NCI-H345 treated with DMSO at 0.1 percent for 48 hours (cell line): ENCODE measurements at regions not wholly inside any gene's neighbourhood (a gene's known extent, or its start where the extent isn't known, plus 50 kb on each side); places are given as distances from the start of the nearest gene placed in this dataset.

ENCODE experiments used
- DNase-seq: peaks from one replicate; lab custom pipeline; 2025; ENCODE audit not compliant: unreplicated experiment; lab: John Stamatoyannopoulos, UW

DNA sequence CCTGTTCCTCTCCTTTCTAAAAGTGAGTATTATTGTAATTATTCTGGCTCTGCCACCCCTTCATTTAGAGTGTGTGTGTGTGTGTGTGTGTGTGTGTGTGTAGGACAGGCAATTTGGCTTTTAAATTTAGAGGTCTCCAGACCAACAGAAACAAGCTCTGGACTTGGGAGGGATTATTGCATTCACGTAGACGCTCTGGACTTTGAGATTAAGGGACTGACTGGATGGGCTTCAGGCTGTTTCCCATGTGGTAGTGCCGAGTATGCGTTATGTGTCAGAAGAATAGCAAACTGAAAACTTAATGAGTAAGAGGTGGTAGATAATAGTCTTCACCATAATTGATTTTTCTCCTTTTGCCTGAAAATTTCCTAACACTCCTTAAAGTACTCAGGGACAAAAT, 281.9 kb downstream of the USP25 start:
- DNase-seq: no peak

DNA sequence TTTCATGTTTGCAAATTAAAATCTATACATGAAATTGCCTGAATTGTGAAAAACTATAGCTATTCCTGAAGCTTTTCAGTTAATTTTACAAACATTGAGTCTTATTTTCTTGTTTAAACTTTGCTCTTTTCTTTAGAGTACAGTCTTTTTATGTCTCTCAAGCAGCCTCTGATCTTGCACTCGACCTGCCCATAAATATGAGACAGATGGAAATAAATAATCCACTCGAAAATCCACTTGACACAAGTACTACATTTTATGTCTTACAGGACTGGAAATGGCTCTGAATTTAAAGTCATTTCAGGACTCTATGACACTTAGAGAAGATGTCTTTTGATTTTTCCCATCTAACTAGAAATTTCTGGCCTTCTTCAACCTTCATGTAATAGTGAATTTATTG, 283.8 kb downstream of the USP25 start:
- DNase-seq: no peak

DNA sequence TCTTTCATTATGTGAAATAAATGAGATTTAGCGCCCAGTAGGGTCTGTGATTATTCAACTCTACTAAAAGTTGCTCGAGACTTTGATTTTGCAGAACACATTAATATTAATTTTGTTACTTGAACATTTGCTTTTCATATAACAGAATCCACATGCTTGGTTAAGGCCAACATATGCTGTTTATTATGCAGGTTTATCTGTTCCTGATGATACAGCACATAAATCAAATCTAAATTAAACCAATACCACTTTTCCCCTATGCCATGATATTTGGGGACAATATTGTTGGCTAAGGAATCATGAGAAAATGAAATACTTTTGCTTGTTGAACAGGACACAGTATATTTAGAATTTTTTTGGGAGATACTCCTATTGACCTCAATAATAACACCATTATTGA, 291.1 kb downstream of the USP25 start:
- no peak for DNase-seq

DNA sequence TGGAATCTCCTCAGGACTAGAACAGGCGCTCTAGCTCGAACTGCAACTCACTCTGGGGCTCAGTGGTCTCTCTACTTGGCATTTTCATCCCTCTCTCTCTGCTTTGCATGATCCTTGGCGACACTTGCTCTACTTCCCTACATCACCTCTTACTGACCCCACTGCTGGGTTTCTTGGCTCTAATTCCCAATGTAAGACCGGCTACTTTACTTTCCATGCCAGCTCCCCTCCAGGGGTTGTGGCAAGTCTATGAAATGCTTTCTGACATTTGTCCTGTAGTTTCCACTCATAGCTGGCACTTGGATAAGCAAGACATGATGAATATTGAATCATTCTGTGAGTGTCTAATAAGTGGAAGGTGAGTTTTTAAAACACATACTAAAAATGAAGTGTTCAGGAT, 292.3 kb downstream of the USP25 start:
- DNase-seq: no peak

DNA sequence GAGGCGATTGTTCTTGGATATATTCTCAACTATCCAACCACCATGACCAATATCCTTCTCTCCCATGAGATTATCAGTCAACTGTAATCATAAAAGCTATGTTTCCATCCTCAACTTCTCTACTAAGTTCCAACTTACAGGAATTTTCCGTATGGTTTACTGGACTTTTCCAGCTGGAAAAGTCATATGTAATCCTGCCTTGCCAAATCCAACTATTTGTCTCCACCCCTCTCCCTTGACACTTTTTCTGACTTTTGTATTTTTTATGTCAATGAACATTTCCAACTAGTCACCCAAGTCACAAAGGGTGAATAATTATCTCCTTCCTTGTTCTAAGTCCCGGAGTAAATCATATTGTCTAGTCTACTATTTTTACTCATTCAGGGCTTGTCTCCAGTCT, 293.1 kb downstream of the USP25 start:
- DNase-seq: no peak

DNA sequence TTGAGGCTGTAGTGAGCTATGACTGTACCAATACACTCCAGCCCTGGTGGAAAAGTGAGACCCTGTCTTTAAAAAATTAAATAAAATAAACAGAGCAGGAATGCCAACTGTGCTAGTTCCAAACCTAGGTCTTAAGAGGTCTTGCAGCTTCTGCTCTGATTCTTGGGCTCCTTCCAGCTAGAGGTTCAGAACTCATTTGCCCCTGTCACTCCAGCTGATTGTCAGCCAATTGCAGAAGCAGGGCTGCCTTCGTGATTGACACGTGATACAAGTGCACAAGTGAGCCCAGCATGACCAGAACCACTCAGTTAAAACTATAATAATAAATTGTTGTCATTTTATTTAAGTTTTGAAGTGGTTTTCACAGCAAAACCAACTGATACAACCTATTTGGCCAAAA, 298.4 kb downstream of the USP25 start:
- no peak for DNase-seq

DNA sequence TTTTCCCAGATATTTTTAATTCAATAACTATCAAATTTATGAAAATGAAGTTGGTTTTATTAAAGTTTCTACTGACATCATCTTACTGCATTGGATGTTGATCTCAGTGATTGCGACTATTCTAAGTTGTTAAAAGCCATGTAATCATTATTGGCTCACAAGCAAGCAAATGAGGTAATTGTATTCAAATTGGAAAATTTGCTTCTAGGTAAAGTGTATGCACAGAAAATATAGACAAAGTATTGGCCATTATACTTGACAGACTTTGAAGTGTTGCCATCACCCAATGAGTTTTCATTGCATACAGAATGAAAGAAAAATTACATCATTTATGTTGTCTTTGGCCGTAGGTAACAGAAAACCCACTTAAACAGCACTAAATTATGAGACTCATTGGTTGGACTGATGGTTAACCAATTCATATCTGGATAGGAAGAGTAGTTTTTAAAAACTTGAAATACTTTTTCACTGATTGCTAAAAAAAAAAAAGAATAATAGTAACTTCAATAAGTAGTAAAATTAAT, 299.2 kb downstream of the USP25 start:
- no peak for DNase-seq

DNA sequence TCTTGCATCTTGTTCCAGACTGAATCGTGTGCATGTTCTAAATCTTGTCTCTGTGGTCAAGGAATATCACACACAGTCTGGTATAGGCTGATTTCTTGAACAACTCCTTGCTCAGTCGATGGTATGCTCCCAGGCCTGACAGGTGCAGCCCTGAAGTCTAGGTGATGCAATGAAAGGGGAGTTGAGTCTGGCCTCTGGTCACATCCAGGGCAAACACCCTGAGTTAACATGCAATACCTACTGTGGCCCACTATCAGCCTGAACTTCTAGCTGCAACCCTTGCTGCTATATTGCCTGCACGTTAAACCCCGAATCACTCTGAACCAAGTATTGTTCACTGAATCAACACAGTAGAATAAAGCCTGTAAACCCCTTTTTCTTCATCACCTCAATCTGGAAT, 303.4 kb downstream of the USP25 start:
- DNase-seq: no peak

DNA sequence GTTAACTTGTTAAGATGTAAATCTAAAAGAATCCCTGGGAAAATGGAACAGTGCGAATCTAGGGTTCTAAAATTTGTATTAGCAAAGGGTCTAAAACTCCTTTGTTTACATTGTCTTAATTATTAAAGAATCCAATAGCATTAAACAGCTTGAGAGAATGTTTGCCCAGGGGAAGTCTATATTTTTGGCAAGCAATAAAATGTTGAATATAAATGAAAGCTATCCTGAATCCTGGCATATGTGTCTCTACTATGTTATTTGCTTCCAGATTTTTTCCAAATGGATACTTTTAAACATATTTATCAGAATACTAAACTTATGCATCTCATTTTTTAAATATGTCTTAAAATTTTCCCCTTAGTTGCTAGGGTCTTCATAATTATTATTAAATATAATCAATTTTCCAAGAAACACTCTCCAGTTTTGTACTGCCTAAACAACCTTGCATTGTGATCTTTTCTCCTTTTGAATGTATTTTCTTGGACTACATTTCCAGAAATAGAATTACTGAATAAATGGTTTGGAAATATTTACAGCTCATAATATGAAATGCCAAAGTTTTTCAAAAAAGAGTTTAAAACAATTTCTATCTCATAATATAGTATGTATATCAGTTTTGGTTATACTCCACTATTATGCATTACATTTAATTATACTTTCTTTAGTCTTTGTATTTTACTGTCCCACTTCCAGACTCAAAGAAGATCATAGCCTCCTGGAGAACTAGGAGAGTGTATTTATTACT, 304.8 kb downstream of the USP25 start:
- DNase-seq: no peak

DNA sequence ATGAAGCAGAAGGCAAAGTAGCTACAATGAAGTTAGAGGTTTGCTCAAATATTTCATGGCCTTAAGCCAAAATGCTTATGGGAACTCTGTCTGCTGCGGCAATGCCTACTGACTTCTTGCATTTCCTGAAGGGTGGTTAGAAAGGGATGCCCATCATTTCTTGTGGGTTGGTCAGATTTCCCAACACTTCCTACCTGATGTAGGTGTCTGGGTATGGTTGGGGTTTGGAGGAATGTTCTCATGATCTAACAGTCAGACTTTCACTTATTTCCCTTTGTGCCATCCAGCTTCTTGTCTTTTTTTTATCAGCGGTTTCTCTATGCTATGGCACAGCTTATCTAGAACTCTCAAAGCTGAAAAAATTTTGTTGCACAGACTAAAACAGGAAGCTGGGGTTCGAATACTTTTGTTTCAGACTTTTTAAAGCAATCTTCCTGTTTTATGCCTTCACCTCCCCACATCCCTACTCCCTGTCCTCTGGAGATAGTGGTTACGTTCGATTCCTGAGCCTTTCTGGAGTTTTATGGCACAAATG, 307.7 kb downstream of the USP25 start:
- no peak for DNase-seq

DNA sequence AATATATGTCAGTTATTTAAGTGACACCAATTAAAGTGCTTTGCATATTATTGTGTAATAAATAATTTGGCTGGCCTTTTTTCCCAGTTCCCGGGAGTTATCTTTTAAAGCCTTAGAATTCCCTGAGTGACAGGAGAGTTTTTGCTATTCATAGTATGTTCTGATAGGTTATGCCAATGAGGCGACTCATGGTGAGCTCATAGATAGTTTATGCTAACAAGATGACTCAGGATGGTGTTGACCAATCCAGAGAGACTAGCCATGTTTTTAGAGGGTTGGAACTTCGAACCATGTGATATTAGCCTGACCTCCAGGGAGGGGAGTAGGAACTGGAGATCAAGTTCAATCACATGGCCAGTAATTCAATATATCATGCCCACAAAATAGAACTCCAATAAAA, 310.8 kb downstream of the USP25 start:
- DNase-seq: no peak

DNA sequence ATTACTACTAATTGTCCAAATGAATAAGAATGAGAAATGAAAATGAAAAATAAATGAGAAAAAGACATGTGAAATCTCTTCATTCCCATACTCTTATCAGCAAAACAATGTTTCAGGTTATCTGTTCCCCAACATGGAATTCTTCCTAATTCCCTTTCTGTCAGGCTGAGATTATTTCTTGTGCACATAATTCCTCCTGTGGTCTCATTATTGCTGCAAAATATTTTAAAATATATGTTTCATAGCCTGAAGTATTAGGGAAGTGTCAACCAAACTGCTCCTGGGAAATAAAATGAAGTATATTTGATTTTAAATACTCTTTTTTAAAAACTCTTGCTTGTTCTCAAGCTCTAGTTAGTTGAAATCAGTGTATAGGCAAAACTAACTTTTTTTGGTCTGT, 314.9 kb downstream of the USP25 start:
- DNase-seq: no peak

DNA sequence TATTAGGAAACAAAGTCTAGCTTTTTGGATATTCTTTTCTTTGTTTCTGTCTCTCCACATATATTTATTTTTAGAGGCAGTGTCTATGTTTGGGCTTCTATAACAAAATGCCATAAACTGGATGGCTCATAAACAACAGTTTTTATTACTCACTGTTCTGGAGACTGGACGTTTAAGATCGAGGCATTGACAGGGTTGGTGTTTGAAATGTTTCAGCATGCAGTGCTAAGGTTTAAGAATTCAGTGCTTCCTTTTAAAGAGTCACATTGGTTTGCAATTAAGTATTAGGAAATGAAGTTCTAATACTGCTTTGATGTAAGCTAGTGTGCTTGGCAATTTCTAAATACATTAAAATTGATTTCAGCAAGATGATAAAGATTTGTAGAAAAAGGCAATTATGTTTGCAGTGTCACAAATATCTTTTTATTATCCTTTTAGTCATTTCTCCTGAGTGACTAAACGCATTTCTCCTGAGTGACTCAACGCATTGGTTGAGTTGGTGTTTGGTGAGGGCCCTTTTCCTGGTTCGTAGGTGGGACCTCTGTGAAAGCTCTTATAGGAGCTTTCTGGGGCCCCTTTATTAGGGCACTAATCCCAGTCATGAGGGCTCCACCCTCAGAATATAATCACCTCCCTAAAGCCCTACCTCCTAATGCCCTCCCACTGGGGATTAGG, 317.0 kb downstream of the USP25 start:
- no peak for DNase-seq

DNA sequence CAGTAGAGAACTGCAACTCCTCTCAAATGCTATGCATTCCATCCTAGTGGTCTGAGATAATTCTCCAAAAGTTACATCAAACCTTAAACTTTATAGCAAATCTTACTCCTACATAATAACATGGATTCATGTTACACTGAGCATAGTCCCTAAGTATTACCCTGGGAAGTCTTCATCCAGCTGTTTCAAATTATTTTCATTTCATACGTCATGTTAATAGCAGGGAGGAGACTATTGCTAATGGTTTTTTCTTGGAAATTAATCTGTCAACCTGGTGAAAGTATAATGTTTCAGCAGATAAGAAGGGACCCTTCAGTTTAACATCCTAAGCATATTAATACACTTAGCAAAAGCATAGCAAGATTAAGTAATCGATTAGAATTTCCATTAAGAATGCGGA, 318.1 kb downstream of the USP25 start:
- no peak for DNase-seq

DNA sequence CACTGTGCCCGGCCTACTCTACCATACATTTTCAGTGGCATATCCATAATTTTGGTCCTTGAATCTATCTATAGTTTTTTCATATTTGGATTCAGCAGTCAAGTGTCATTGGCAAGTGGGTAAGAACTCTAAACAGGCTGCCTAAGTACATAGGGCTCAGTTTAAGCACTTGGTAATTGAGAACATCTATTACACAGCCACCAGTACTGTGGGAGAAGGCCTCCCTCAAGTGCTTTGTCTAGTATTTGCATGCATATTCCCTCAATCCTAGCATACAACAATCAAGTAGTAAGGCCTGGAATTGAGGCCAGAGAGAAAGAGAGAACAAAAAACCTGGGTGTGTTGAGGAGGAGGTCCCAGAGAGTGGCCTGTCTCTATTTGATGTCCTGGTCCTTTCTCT, 325.2 kb downstream of the USP25 start:
- no peak for DNase-seq

DNA sequence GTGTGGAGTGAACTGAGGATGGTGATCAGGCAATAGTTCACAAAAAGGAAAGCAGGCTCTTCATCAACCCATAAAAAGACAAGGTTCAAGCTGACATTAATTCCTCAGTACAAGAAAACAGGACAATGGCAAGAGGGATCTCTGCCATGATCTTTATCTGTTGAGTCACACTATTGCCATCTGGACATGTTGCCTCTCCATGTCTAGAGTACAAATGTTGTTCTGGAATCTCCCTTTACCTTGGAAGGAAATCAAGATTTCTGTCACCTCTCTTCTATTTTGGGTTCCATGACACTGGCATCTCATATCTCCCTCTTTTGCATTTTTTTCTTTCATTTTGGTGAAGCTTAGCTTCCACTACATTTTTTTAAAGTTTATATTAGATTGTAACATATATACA, 329.1 kb downstream of the USP25 start:
- DNase-seq: no peak

DNA sequence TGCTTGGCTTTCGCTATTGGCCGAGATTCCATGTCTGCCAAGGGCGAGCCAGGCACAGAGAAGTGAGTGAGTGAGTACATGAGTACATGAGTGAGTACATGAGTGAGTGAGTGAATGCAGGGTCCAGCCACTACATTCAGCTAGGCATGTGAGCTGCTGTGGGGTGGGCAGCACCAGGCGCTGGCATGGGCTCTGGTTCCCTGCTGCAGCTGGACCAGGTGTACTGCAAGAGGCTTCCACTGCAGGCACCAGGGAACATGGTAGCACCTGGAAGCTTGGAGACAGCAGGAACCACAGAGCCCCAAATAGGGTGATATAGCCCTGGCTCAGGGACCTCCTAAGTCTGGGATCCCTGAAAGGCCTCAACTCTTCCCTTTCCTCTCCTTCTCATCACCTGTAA, 330.2 kb downstream of the USP25 start:
- no peak for DNase-seq

DNA sequence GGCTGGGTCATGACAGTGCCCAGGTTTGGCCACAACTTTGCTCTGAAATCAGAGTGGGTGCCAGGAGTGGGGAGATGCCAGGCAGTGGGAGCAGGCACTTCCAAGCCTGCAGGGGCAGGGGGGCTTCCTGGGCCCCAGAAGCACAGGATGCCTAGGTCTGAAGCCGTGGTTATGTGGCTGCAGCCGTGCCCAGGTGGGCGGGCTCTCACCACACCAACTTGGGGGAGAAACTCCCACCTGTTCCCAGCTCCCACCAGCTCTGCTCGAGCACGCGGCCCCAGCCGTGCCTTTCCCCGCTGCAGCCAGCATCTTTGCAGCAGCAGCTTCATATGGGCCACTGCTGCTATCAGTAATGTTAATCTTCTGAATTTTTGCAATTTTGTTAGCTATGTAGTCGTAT, 331.4 kb downstream of the USP25 start:
- DNase-seq: no peak

DNA sequence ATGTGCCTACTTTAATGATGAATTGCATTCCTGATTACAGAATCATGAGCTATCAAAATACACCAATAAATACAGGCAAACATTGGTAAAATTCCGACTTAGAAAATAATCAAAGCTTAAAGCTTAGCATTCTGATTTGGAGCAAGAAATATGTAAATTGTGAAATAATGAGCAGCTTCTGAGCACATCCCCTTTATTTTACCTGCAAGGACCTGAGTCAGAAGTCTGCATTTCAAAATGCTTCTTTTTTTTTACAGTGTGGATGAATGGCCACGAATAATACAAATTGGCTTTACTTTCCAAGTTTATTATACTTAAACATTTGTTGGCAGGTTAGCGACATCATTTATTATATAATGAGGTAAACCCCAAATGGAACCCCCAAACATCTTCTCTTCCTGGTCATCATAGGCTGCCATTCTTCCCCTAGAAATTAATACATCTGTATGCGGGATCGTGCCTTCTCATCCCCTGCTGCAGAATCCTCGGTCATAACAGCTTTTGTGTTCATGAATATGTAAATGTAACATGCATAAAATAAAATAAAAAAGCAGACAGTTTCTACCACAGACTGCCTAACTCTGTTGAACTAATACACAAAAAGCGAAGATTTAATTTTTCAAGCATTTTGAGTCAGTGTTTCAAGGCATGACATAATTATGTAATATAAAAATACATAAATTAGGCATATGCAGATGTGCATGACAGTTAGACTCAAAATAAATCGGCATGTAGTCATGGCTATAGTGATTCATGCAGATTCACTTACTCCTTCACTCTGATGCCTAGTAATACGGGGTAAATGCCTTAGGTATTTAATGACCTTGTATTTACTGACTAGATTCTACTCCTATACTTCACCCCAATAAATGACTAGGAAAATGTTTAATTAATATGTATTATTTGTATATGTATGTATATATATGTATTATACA, 339.7 kb downstream of the USP25 start:
- DNase-seq: no peak

DNA sequence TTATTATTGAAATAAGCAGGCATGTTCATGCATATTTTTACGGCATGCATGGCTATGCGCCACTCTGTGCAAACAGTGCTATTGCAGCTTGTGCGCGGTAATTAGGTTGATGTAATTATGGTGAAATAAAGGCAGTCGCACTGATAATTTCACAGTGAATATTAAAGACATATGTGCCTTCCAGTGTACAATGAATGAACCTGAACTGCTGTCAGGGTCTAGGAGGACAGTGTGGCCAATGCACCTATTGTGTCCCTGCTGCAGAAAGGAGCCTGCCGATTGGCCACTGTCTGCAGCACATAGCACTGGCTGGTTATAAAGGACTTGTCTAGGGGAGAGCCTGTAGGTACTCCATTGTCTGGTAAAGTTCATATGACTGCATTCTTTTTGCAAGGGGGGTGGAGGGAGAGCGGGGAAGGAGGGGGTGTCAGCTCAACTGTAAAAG, 340.4 kb downstream of the USP25 start:
- no peak for DNase-seq

DNA sequence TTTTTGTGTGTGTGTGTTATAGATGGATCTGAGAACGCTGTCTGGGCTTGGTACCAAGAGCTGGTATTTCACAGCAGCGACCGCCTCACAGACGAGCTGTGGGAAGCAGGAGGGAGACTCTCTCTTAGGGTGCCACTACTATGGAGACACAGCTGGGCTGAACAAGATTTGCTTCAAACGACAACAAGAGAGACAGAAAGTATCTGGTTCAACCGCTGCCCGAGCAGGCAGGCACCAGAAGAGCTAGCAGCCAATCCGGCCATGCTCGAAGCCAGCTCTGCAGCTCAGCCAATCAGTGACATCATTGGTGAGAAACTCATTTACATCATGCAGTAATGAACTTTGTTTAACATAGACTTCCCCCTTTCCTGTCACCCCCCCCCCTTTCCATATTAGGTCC, 341.3 kb downstream of the USP25 start:
- no peak for DNase-seq
